ENCODE measurements at regions not wholly inside any gene's neighbourhood (a gene's known extent, or its start where the extent isn't known, plus 50 kb on each side); places are given as distances from the start of the nearest gene placed in this dataset.
"Not testable (repeated sequence)": the region's sequence is repeated elsewhere in the genome, so short reads cannot be mapped to it uniquely, and the experiment has no call there.

DNA sequence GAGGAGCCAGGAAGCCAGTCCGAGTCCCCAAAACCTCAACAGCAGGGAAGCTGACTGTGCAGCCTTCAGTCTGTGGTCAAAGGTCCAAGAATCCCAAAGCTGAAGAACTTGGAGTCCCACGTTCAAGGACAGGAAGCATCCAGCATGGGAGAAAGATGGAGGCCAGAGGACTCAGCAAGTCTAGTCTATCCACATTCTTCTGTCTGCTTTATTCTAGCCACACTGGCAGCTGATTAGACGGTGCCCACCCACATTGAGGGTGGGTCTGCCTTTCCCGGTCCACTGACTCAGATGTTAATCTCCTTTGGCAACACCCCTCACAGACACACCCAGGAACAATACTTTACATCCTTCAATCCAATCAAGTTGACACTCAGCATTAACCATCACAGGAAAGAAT lies 456.5 kb upstream of the TMEM132C start:
- DNase-seq (ENCODE audit: low read depth): not testable (repeated sequence)

- no peak for DNase-seq (ENCODE audit: low read depth)
Observed at GRCh38 chr12:127811988-127812387, 455.0 kb upstream of the TMEM132C start.

DNA sequence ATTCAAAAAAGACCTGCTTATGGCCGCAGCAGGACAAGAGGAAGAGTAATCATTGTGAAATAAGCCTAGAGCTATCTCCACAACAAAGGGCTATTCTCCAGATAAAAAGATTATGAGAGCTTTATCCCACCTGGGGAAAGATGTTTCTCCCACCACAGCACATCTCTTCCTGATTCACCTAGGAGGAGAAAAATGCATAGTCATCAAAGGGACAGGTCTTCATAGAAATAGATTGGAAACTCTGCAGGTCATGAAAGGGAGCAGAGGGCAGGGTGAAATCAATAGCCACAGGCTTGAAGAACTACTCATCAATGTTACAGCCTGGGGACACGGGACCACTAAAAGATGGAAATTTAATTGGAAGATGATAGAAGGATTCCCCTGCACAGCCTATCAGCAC lies 453.8 kb upstream of the TMEM132C start:
- no peak for DNase-seq (ENCODE audit: low read depth)

DNA sequence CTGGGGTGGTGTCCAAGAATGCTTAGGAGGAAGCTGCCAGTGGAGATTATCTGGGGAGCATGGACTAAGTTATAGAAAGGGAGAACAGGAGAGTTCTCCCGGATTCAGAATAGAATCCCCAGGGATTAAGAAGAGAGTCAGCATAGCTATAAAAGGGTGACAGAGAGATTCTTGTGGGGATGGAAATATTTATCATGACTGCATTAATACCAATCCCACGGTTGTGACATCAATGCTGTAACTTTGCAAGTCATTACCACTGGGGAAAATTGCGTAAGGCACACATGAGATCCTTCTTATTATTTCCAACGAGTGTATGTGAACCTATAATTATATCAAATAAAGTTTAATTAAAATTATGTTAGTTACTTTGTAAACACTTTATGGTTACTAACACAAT lies 447.9 kb upstream of the TMEM132C start:
- DNase-seq (ENCODE audit: low read depth): no peak

DNA sequence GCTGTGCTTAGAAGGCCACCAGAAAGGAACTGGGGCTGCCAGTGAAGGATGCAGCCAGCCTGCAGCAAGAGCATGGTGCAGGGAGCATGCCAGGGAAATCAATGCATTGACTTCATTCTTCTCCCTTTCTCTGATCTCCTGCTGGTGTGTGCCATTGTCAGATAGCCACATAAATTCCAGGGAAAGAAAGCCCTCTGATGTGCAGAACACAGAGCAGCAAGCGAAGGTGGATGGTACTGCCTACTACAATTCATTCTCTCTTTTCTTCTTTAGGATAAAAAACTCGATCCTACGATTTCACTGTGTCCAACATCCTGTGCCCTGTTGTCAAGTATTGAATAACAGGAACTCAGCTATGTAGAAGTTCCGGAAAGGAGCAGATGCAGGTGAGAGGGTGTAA lies 446.7 kb upstream of the TMEM132C start:
- no peak for DNase-seq (ENCODE audit: low read depth)

DNA sequence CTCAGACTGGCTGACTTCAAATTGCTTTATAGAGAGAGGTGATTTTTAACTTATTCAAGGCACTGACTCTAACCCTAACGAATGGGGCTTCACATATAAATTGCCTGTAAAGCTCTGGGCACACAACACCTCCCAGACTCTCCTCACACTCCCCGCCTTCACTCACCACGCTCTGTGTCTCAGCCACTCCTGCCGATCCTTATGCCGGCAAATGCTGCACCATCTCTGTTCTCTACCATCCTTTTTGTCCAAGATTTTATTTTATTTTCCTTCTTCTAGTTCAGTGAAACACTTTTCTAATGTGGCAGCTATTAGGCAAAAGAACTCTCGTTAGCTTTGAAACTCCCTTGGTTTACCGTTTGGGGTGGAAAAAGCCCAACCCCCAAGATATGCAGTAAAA lies 446.1 kb upstream of the TMEM132C start:
- DNase-seq (ENCODE audit: low read depth): no peak

GRCh38 chr12:127822809-127823411 lies 444.1 kb upstream of the TMEM132C start:
- DNase-seq (ENCODE audit: low read depth): no peak

- no peak for DNase-seq (ENCODE audit: low read depth)
Observed at GRCh38 chr12:127823801-127824200, 443.2 kb upstream of the TMEM132C start.

DNA sequence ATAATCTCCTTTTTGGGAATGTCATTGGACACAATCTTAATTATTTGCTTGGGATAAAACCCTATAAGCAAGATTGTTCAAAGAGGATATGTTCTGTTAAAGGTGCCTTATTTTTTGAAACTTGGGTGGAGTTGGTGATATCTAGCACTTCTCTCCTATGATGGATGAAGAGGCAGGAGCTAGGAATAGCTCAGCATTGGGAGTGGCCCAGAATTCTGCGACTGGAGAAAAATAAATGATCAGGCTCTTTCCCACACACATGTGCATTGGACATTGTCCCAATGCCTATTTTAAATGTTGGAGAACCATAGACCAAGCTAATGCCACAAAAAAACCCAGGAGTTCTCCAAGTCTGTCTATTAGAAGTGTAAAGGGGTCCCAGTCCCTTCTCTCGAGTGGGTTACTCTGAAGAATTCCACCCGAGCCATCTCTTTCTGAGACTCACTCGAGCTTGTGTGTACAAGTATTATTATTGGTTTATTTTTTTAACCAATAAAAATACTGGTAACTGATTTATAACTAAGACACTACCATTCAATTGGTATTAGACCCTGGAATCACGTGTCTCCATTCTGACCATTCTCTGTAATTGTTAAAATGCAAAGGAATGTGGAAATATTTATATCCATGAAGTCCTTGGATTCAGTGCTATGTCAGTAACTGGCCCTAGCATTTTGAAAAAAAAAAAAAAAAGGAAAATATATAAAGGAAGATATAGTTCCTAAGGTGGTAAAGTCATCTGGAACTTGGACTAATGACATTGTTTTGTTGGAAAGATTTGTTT lies 437.5 kb upstream of the TMEM132C start:
- no peak for DNase-seq (ENCODE audit: low read depth)

GRCh38 chr12:127830065-127830460 lies 436.9 kb upstream of the TMEM132C start:
- DNase-seq (ENCODE audit: low read depth): no peak

DNA sequence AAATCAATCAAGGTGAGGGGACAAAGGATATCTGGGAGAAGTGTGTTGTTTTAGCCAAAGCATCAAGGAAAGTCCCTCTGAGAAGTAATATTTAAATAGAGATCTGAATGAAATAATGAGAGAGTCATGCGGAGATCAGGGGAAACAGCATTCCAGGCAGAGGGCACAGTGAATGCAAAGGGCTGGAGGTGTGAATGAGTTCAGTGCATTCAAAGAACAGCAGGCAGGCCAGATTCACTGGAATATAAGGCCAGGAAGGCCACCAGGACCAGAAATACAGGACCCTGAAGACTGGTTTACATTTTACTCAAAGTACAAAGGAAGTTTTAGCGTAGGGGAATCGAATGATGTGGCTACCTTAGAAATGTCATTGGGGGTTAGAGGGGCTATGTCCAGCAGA lies 436.2 kb upstream of the TMEM132C start:
- no peak for DNase-seq (ENCODE audit: low read depth)

- no peak for DNase-seq (ENCODE audit: low read depth)
Observed at GRCh38 chr12:127832172-127832571, 434.8 kb upstream of the TMEM132C start.

DNA sequence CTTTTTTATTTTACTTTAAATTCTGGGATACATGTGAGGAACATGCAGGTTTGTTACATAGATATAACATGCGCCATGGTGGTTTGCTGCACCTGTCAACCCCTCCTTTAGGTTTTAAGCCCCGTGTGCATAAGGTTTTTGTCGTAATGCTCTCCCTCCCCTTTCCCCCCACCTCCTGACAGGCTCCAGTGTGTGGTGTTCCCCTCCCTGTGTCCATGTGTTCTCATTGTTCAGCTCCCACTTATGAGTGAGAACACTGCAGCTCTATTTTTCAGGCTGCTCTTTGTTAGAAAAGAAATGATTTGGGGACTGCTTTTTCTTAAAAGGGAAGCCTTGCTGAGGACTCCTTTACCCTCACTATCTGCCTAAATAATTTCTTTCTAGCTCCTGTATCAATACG lies 430.2 kb upstream of the TMEM132C start:
- DNase-seq (ENCODE audit: low read depth): not testable (repeated sequence)

DNA sequence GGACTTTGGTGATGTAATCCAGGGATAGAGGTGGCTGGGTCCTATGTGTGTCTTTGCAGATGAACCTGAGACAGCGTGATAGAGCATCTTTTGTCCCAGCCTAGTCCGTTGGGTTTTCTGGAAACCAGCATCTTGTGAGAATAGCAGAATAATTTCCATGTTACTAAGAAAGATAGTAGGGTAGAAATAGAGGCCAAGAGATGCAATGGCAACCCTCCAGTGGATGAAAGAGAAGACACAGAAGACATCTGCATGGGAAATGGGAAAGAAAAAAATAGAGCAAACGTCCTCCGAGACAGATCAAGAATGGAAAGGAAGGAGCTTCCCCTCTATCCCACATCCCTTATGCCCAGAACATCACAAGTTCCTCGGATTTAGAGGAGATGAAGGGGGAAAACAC lies 409.3 kb upstream of the TMEM132C start:
- no peak for DNase-seq (ENCODE audit: low read depth)

DNA sequence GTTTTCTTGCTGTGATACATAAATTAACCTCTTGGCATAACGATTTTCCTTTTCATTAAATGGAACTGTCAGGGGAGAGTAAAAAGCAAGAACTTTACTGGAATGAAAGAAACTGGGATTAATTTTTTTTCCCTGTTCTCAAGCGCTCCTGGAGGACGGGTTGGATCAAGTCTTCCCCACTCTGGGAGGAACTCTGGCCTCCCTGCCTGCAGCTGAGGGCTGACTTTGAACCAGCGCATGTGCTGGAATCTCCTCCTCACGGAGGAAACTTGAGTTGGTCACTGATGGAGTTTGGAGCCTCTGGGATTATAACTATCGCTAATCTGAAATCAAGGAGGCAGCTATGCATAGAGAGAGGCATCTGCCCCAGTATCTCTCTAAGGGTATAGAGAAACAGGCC lies 406.4 kb upstream of the TMEM132C start:
- DNase-seq (ENCODE audit: low read depth): no peak

DNA sequence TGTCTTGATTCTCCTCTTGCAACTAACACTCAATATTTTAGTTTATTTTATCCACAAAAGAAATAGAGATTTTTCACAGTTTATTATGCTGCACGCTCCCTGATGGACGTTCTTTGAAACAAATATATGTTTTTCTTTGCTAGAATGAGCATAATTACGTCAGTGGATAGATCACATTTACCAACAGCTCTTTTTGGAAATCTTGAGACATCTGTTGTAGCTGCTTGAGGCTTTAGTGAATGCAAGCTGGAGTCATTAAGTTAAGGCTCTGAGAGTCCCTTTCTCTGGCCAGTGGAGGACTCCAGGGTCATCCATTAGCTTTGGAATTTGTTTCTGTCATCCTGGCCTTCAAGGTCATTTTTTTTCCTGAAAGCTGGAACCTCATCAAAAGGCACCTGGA lies 405.6 kb upstream of the TMEM132C start:
- no peak for DNase-seq (ENCODE audit: low read depth)

GRCh38 chr12:127873306-127873705 lies 393.7 kb upstream of the TMEM132C start:
- DNase-seq (ENCODE audit: low read depth): no peak

DNA sequence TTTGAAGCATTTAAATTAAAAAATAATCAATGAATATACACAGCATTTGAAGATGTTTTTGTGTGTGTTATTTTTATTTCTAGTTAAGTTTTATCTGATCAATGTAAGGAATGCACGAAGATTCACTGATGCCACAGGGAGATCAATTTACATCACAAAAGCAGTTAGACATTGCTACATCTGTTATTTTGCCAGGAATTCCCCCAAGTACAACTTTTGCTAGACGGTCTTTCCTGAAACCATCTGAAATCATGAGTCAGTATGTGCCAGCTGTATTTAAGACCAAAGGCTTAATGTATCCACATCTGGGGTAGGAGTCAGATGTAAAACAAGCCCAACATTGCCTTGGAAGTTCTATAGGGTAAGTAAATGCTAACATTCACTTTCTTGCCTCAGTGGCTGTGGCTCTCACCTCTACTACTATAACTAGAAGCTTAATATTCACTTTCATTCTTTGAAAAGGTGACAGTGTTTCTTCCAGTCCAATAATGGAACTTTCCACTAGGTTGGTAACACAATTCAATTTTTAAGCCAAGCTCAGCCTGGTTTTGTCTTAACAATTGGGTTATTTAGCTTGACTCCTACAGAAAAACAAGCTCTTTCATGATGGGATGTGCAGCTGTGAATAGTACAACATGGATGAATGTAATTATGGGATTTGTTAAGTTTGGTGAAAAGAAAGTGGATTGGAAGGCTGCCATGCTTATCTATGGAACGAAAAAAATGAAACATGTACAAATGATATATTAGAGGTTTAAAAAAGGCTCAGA lies 385.4 kb upstream of the TMEM132C start:
- no peak for DNase-seq (ENCODE audit: low read depth)

- DNase-seq (ENCODE audit: low read depth): no peak
Observed at GRCh38 chr12:127883013-127883412, 384.0 kb upstream of the TMEM132C start.

GRCh38 chr12:127885954-127886750 lies 380.8 kb upstream of the TMEM132C start:
- DNase-seq (ENCODE audit: low read depth): no peak

DNA sequence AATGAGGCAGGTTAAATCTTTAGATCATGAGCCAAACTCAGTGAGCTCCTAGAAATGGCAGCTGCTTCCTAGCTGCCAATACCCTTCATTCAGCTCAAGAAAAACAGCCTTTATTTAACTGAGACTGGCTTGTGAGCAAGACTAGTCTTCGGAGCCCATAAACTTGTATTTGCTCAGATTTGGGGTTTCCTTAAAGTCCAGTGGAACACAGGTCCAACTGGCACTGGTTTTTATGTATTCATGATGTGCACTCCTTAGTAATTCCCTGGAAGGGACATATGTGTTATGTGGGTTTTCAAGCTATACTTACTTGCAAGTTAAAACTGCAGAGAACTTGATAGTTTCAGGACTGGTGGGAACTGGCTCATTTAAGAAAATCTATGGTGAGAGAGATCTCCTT lies 380.1 kb upstream of the TMEM132C start:
- DNase-seq (ENCODE audit: low read depth): no peak

Data from HS-27A (cell line).